Activated T-helper 2 cell treated with anti-CD3 and anti-CD28 coated beads, Interferon-gamma antibody, Interleukin-2, Interleukin-4, amounts not matched to agents 10 μg/mL and 5 μg/mL and 100 μg/mL, durations not matched to agents 14 hours and 24 hours and 36 hours (primary cell): ENCODE measurements at regions not wholly inside any gene's neighbourhood (a gene's known extent, or its start where the extent isn't known, plus 50 kb on each side); places are given as distances from the start of the nearest gene placed in this dataset.
"Not testable (repeated sequence)": the region's sequence is repeated elsewhere in the genome, so short reads cannot be mapped to it uniquely, and the experiment has no call there.

ENCODE experiments used
- DNase-seq: peaks from one replicate; pipeline ENCODE4 v3.0.0; 2021; ENCODE audit warnings: low spot score
- H3K27ac Mint-ChIP-seq: one replicate; pipeline ENCODE4 v1.8.0; 2021; ENCODE audit warnings: mixed read lengths
- H3K27me3 Mint-ChIP-seq: one replicate; pipeline ENCODE4 v1.8.0; 2021; ENCODE audit warnings: low read depth, mixed read lengths
- H3K36me3 Mint-ChIP-seq: one replicate; pipeline ENCODE4 v1.8.0; 2021; ENCODE audit warnings: low read depth, mixed read lengths
- H3K4me1 Mint-ChIP-seq: one replicate; pipeline ENCODE4 v1.8.0; 2021; ENCODE audit warnings: low read depth, mixed read lengths
- H3K4me3 Mint-ChIP-seq: one replicate; pipeline ENCODE4 v1.8.0; 2021; ENCODE audit warnings: low read depth, mild to moderate bottlenecking, moderate library complexity, mixed read lengths
- H3K9me3 Mint-ChIP-seq: one replicate; pipeline ENCODE4 v1.8.0; 2021; ENCODE audit warnings: mixed read lengths
- intact Hi-C: fragments of 100-400 bp; cut with micrococcal nuclease; formaldehyde crosslinking; loops from one replicate; pipeline ENCODE4 v1.15.1; 2023

DNA sequence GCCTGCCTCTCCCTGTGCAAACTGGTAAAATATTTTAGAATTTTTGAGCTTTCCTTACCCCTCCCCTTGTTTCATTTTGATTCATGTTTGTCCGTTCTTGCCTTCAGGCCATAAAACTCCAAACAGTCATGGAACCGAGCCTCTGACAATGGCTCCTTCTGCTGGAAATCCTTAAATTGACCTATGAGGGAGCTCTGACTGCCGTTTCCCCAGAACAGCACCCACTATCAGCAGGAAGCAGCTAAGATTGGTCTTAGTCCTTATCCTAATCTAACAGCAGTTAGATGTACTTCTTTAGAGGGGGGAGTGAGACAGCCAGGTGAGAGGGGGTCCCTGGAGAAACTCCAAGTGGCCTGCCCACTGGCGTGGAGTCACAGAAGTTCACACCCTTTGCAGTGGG is 106.7 kb downstream of the FAM174A start:
- Mint-ChIP-seq H3K36me3 (no peaks in the 10 kb centered on the region), H3K4me1 (no peaks in the 10 kb centered on the region), H3K4me3 (no peak overlapping the region), H3K27me3 (peaks cover 2% of the 10 kb centered on the region), H3K9me3 (no peaks in the 10 kb centered on the region), H3K27ac (no peak overlapping the region)
- intact Hi-C loops = no loop called here
- DNase-seq = no peak

DNA sequence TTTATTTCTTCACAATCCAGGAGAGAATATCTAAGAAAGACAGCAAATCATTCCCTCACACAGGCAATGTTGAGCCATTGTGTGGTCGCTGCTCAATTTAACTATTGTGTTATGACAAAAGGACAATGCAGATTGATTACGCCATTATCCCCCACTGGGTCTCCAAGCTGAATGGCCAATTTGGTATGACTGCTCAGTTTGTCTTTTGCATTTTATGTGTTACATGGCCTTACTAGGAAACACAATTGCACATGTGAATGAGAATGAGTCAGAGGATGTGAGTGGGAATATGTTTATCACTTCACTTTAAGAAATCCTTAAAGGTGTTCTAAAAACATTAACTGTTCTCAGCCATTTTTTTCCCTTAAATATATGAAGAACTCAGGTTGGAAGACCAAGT is 108.3 kb downstream of the FAM174A start:
- Mint-ChIP-seq H3K4me1 (peaks cover 13% of the 10 kb centered on the region), H3K4me3 (no peak overlapping the region), H3K9me3 (no peaks in the 10 kb centered on the region), H3K27me3 (peaks cover 2% of the 10 kb centered on the region), H3K36me3 (no peaks in the 10 kb centered on the region), H3K27ac (no peak overlapping the region)
- no peak for DNase-seq
- intact Hi-C loops = no loop called here

DNA sequence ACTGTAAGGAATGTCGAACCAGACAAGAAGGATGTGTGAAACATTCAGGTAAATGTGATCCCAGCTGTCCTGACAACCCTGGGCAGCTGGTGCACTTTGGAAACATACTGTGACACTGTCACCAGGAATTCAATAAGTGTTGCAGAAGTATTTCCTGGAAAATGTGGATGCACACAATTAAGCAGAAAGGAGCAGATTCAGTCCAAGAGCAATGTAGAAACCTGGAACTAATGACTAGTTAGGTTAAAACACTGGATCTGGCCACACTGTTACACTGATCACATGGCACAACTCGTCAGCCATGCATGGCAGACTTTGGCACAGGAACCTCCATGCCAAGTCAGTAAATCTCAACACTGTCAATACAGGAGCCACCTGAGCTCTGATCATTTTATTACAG is 109.0 kb downstream of the FAM174A start:
- Mint-ChIP-seq H3K4me1 (peaks cover 13% of the 10 kb centered on the region), H3K9me3 (no peaks in the 10 kb centered on the region), H3K36me3 (no peaks in the 10 kb centered on the region), H3K27me3 (peaks cover 2% of the 10 kb centered on the region), H3K27ac (no peak overlapping the region), H3K4me3 (no peak overlapping the region)
- intact Hi-C loops = no loop called here
- DNase-seq = no peak

DNA sequence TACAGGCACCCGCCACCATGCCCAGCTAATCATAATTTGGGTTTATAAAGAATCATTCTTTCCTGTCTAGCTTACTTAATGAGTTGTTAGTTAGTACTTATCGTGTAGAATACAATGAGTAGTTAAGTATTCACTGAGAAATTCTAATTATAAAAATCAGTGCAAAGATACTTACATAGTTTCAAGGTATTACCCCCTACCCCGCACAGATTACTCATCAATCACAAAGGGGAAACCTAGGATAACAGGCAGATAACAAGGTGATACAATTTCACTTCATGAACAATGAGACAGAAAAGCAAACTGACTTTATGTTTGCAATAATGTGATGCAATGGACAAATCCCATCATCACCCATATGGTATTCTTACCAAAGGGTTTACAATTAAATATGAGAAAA is 109.6 kb downstream of the FAM174A start:
- H3K4me3 Mint-ChIP-seq = no peak overlapping the region
- DNase-seq = no peak
- no peaks in the 10 kb centered on the region for H3K9me3 Mint-ChIP-seq
- no peaks in the 10 kb centered on the region for H3K36me3 Mint-ChIP-seq
- H3K27ac Mint-ChIP-seq = no peak overlapping the region
- intact Hi-C loops = no loop called here
- peaks cover 5% of the 10 kb centered on the region for H3K27me3 Mint-ChIP-seq
- peaks cover 13% of the 10 kb centered on the region for H3K4me1 Mint-ChIP-seq

DNA sequence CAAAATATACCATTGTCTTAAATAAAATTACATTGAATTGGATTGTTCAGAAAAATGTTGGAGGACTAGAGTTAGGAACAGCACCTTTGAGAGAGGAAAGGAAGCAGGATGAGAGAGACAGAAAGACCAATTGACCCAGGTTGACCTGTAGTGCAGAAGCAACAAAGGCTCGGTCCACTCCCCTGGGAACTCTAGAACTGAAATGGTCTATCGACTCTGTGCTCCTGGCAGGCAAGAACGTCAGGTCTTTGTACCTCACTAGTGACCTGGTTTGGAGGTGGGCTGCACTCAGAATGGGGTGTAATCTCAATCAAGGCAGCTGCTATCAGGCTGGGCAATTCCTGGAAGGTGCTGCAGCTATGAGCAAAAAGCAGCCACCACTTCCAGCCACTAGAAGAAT is 110.8 kb downstream of the FAM174A start:
- intact Hi-C loops = no loop called here
- Mint-ChIP-seq H3K4me3 (no peak overlapping the region), H3K27me3 (peaks cover 12% of the 10 kb centered on the region), H3K27ac (no peak overlapping the region), H3K9me3 (no peaks in the 10 kb centered on the region), H3K4me1 (peaks cover 13% of the 10 kb centered on the region), H3K36me3 (no peaks in the 10 kb centered on the region)
- no peak for DNase-seq

DNA sequence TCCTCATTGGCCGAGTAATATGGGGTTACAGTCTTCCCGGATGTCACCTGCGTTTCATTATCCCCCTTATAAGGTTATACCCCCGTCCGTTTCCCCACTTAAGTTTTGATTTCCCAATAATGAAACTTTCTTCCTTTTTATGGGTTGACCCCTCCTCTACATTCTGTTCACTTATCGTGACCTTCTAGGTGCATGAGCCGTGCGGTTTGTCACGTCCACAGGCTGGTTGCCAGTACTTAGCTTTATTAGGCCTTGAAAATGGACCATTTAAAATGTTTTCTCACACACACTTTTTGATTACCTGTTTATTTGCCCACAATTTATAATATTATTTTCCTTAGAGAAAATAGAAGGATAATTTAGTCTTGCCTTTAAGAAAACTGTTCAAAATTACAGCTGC is 111.5 kb downstream of the FAM174A start:
- no peak overlapping the region for H3K4me3 Mint-ChIP-seq
- intact Hi-C loops = no loop called here
- no peak for DNase-seq
- no peak overlapping the region for H3K27ac Mint-ChIP-seq
- peaks cover 15% of the 10 kb centered on the region for H3K27me3 Mint-ChIP-seq
- H3K9me3 Mint-ChIP-seq = no peaks in the 10 kb centered on the region
- H3K36me3 Mint-ChIP-seq = no peaks in the 10 kb centered on the region
- peaks cover 13% of the 10 kb centered on the region for H3K4me1 Mint-ChIP-seq

DNA sequence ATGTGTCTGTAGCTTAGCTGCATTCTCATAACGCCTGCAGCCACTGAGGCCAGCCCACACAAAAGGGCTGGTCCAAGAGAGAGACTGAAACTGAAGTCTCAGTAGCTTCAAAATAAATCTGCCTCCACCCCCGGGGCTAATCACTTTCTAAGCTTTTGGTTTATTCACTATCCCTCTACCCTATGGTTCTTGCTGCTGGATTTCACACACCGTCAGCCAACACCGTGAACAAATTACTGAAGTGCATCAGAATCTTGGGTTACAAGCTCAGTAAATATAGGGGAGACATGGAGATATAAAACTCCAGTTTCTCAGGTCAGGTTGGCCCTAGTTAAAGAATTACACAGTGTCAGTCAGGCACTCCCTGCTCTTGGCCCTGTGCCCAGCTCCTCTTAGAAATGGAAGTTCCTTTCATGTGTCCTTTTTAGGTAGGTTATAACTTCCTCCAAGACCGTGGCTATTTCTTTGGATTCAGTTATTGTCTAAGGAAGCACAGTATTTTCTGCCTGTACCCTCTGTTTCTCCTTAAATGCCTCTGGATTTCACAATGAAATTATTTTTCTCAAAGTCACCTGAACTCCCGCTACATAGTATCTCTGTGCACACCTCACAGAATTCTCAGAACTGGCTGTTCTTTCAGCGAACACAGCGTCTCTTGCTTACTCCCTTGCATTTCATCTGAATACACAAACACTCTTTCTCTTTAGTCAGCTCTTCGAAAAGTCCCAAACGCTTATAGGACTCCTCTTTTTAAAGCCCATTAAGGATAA is 112.5 kb downstream of the FAM174A start:
- Mint-ChIP-seq H3K36me3 (no peaks in the 10 kb centered on the region), H3K27ac (no peak overlapping the region), H3K4me3 (no peak overlapping the region), H3K9me3 (no peaks in the 10 kb centered on the region), H3K4me1 (peaks cover 13% of the 10 kb centered on the region), H3K27me3 (peaks cover 15% of the 10 kb centered on the region)
- intact Hi-C loops = no loop called here
- DNase-seq = no peak

DNA sequence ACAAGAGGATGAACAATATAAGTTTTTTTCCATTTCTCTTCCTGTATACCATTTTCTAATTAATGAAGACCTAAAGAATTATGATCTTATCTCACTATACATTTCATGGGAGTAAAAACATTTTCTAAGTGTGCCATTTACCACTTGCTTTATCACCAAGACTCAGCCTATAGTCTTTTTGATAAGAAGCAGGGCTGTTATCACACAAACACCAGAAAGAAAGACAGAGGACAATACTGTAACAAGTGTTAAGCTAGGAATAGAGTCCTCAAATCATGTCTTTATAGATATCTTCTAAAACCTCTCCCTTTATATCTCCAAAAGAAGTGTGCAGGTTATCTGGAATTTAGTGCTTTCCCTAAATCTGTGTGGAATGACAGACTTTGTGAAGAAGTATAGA is 119.7 kb downstream of the FAM174A start:
- no peaks in the 10 kb centered on the region for H3K36me3 Mint-ChIP-seq
- H3K27me3 Mint-ChIP-seq = peaks cover 23% of the 10 kb centered on the region
- H3K9me3 Mint-ChIP-seq = no peaks in the 10 kb centered on the region
- no peak overlapping the region for H3K27ac Mint-ChIP-seq
- peaks cover 12% of the 10 kb centered on the region for H3K4me1 Mint-ChIP-seq
- intact Hi-C loops = no loop called here
- no peak for DNase-seq
- no peak overlapping the region for H3K4me3 Mint-ChIP-seq

DNA sequence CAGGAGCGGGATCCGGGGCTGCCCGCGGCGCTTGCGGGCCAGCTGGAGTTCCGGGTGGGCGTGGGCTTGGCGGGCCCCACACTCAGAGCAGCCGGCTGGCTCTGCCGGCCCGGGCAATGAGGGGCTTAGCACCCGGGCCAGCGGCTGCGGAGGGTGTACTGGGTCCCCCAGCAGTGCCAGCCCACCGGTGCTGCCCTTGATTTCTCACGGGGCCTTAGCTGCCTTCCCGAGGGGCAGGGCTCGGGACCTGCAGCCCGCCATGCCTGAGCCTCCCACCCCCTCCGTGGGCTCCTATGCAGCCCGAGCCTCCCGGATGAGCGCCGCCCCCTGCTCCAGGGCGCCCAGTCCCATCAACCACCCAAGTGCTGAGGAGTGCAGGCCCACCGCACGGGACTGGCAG is 121.6 kb downstream of the FAM174A start:
- H3K27ac Mint-ChIP-seq, H3K9me3 Mint-ChIP-seq, intact Hi-C loops, H3K4me3 Mint-ChIP-seq, H3K36me3 Mint-ChIP-seq, DNase-seq: not testable (repeated sequence)
- Mint-ChIP-seq H3K27me3 (peaks cover 14% of the 10 kb centered on the region), H3K4me1 (peaks cover 20% of the 10 kb centered on the region)

DNA sequence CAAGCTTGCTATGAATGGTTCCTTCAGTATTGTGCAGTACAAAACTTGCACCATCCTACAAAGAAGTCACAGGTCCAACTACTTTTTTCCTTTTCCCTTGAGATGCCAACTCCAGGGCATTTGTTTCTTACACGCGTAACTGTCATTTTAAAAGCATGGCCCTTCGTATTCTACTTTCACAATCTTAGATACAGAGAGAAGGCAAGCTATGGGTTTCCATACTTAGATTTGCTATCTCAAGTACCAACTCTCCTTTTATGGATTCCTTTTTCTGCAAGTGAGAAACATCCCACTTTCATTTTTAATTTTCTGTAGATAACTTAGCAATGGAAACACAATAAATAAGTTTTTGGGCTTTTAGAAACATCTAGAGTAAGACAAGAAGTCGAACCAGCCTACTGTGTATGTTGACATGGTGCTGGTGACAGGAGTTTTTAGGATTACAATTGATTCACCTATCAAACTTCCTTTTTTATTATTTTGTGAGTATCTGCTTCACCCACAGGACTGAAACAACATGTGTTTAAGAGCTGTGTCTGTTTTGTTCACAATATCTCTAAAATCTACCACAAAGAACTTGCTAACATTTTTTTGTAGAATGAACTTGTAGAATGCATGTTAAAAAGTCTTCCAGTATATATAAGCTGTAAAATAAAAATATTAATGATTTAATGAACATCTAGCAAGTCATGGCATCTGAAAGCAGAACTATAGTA is 124.1 kb downstream of the FAM174A start:
- no peaks in the 10 kb centered on the region for H3K36me3 Mint-ChIP-seq
- no peak for DNase-seq
- H3K9me3 Mint-ChIP-seq = no peaks in the 10 kb centered on the region
- H3K4me1 Mint-ChIP-seq = peaks cover 20% of the 10 kb centered on the region
- peak overlapping the region; percentile 9 for H3K27ac Mint-ChIP-seq
- intact Hi-C loops = loop anchor here (1.0 kb wide), 1 partner anchor 121 kb away; no protein-coding TSS in a partner anchor
- no peak overlapping the region for H3K4me3 Mint-ChIP-seq
- H3K27me3 Mint-ChIP-seq = peaks cover 7% of the 10 kb centered on the region

DNA sequence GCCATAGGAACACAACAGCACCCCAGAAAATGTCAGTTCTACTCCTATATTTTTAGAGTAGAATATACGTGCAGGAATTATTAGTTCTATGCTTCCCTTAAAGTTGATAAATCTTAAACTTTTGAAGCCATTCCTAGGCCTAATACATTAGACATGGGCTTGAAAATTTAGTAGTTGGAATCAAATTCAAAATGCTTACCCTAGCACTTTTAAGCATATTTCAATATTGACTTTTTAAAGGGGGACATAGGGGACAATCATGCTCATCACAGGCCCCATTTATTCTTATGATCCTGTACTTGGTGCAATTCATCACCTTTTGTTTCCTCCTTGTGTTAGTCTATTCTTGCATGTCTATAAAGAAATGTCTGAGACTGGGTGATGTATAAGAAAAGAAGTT is 129.0 kb downstream of the FAM174A start:
- DNase-seq = no peak
- peaks cover 3% of the 10 kb centered on the region for H3K9me3 Mint-ChIP-seq
- no peak overlapping the region for H3K27ac Mint-ChIP-seq
- no peaks in the 10 kb centered on the region for H3K36me3 Mint-ChIP-seq
- peaks cover 22% of the 10 kb centered on the region for H3K4me1 Mint-ChIP-seq
- intact Hi-C loops = loop anchor here (10.0 kb wide), 1 partner anchor 71 kb away; no protein-coding TSS in a partner anchor
- no peaks in the 10 kb centered on the region for H3K27me3 Mint-ChIP-seq
- no peak overlapping the region for H3K4me3 Mint-ChIP-seq

DNA sequence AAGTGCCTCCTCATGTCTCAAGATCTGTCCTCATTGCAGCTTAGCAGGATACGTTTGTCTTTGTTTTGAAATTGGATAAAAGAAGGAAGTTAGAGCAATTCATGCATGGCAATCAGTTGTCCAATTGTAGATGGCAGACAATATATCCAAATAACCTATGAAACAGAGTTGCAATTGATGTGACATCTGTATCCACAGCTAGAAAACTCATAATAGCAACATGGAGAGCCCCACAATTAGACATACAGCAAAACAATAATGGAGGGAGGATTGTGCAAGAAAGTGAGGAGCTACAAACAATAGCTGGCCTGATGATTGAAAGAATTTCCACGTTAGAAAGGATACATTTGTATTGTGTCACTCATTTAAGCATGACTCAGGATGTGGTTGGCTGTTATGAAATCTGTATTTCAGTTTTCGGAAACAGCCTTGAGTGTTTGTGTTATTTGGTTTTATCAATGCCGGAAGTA is 132.0 kb downstream of the FAM174A start:
- no peak overlapping the region for H3K4me3 Mint-ChIP-seq
- H3K36me3 Mint-ChIP-seq = no peaks in the 10 kb centered on the region
- H3K27me3 Mint-ChIP-seq = peaks cover 11% of the 10 kb centered on the region
- H3K4me1 Mint-ChIP-seq = peaks cover 9% of the 10 kb centered on the region
- intact Hi-C loops = loop anchor here (10.0 kb wide), 1 partner anchor 68 kb away; no protein-coding TSS in a partner anchor
- no peak for DNase-seq
- peaks cover 3% of the 10 kb centered on the region for H3K9me3 Mint-ChIP-seq
- H3K27ac Mint-ChIP-seq = no peak overlapping the region

DNA sequence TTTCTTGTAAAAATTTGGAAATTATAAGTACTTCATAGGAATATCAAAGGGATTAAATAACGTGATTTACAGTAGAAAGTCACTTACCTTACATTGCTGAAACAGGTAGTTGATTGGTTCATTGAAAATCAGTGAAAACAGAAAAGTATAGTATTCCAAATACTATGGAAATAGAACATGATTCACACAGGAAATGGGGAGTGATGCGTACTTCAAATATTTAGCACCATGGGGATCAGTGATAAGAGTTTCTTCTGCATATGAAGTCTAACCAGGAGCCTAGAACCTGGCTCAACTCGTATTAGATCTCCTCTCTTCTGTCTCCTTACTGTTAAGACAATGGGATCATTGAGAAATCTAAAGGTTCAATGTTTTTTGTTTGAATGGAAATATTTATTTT is 133.3 kb downstream of the FAM174A start:
- Mint-ChIP-seq H3K4me3 (no peak overlapping the region), H3K27me3 (peaks cover 14% of the 10 kb centered on the region), H3K27ac (no peak overlapping the region), H3K4me1 (peaks cover 9% of the 10 kb centered on the region), H3K9me3 (peaks cover 6% of the 10 kb centered on the region), H3K36me3 (no peaks in the 10 kb centered on the region)
- intact Hi-C loops = loop anchor here (10.0 kb wide), 1 partner anchor 66 kb away; no protein-coding TSS in a partner anchor
- DNase-seq = no peak
